Fibroblast of lung (primary cell): ENCODE measurements at regions not wholly inside any gene's neighbourhood (a gene's known extent, or its start where the extent isn't known, plus 50 kb on each side); places are given as distances from the start of the nearest gene placed in this dataset.

ENCODE experiments used
- DNase-seq, 2 donors: peaks; one replicate each; pipeline versions ENCODE4 v3.0.0 to v3.0.0-alpha.2; 2010; ENCODE audit warnings: low read depth in 2 of 2
- H2AFZ ChIP-seq: 2 replicates; pipeline ENCODE4 v1.5.1; 2012; ENCODE audit warnings: low read length, control low read depth, inconsistent platforms
- H3K27ac ChIP-seq: 2 replicates; pipeline ENCODE4 v1.5.1; 2011; ENCODE audit warnings: low read length, control low read depth; ENCODE audit not compliant: insufficient read depth
- H3K27me3 ChIP-seq: 2 replicates; pipeline ENCODE4 v1.5.1; 2011; ENCODE audit warnings: mild to moderate bottlenecking, low read length; ENCODE audit not compliant: control insufficient read depth, insufficient read depth
- H3K36me3 ChIP-seq: 2 replicates; pipeline ENCODE4 v1.5.1; 2011; ENCODE audit warnings: low read length; ENCODE audit not compliant: control insufficient read depth, insufficient read depth
- H3K4me1 ChIP-seq: 2 replicates; pipeline ENCODE4 v1.5.1; 2011; ENCODE audit warnings: low read length; ENCODE audit not compliant: control insufficient read depth, insufficient read depth; ENCODE audit errors: extremely low read depth
- H3K4me2 ChIP-seq: 2 replicates; pipeline ENCODE4 v1.5.1; 2011; ENCODE audit warnings: low read length, control low read depth; ENCODE audit not compliant: insufficient read depth; ENCODE audit errors: extremely low read depth
- H3K4me3 ChIP-seq, 4 experiments: fragments of 200-600 bp in 1 of 4; sonication (generic) in 1 of 4; replicated peaks in 1 of 4; 2 replicates each; pipeline ENCODE4 v1.5.1; 2011 to 2016; ENCODE audit warnings: low read length in 4 of 4, low read depth in 3 of 4, mild to moderate bottlenecking in 3 of 4, control low read depth in 2 of 4, inconsistent platforms in 1 of 4, mixed read lengths in 1 of 4; ENCODE audit not compliant: insufficient read depth in 1 of 4; ENCODE audit errors: control extremely low read depth in 1 of 4
- H3K79me2 ChIP-seq: 2 replicates; pipeline ENCODE4 v1.5.1; 2012; ENCODE audit warnings: mild to moderate bottlenecking, low read length, inconsistent platforms; ENCODE audit not compliant: control insufficient read depth, insufficient read depth
- H3K9ac ChIP-seq: 2 replicates; pipeline ENCODE4 v1.5.1; 2011; ENCODE audit warnings: mild to moderate bottlenecking, low read length, control low read depth; ENCODE audit not compliant: insufficient read depth
- H3K9me3 ChIP-seq: 2 replicates; pipeline ENCODE4 v1.5.1; 2012; ENCODE audit warnings: low read depth, low read length; ENCODE audit not compliant: control insufficient read depth, insufficient read depth
- H4K20me1 ChIP-seq: 2 replicates; pipeline ENCODE4 v1.5.1; 2011; ENCODE audit warnings: low read length; ENCODE audit not compliant: control insufficient read depth, insufficient read depth; ENCODE audit errors: extremely low read depth
- EZH2 ChIP-seq: IDR thresholded peaks from 2 replicates; pipeline ENCODE4 v1.5.1; 2012; ENCODE audit warnings: low read length, control low read depth, mild to moderate bottlenecking; ENCODE audit errors: missing control alignments
- TF ChIP-seq, protein P1 (sequence below), 2 donors: IDR thresholded peaks in 1 of 2; conservative IDR thresholded peaks in 1 of 2; 1 replicate in 1 of 2; 2 replicates in 1 of 2; pipeline ENCODE4 v1.5.1; 2011 to 2012; ENCODE audit warnings: low read length in 2 of 2, control low read depth in 1 of 2, inconsistent platforms in 1 of 2, low read depth in 1 of 2, mild to moderate bottlenecking in 1 of 2

DNA sequence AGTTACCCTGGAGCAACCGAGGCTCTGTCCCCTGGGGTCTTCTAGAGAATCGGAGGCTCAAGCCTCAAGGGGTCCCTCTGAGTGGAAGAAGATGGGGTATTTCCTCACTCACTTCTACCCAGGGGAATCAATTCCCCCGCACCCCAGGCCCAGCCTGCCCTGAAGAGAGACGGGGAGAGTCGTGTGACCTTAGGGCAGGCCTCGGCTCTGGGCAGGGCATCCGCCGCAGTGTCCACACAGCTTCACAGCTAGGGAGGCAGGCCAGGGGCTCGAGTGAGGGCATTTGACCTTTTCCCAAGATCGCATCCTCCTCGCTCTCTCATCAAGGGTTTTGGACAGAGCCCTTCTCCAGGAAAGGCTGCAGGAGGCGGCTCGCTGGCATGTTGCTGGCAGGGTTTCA lies 57.9 kb upstream of the CNOT6 start:
- no peaks in the 10 kb centered on the region for H3K4me1 ChIP-seq
- DNase-seq: no peak
- no peak overlapping the region for H3K27ac ChIP-seq
- no peak overlapping the region for H3K4me3 ChIP-seq
- no peaks in the 10 kb centered on the region for H3K9me3 ChIP-seq
- TF ChIP-seq, protein P1, sequence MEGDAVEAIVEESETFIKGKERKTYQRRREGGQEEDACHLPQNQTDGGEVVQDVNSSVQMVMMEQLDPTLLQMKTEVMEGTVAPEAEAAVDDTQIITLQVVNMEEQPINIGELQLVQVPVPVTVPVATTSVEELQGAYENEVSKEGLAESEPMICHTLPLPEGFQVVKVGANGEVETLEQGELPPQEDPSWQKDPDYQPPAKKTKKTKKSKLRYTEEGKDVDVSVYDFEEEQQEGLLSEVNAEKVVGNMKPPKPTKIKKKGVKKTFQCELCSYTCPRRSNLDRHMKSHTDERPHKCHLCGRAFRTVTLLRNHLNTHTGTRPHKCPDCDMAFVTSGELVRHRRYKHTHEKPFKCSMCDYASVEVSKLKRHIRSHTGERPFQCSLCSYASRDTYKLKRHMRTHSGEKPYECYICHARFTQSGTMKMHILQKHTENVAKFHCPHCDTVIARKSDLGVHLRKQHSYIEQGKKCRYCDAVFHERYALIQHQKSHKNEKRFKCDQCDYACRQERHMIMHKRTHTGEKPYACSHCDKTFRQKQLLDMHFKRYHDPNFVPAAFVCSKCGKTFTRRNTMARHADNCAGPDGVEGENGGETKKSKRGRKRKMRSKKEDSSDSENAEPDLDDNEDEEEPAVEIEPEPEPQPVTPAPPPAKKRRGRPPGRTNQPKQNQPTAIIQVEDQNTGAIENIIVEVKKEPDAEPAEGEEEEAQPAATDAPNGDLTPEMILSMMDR (conservative IDR thresholded peaks at IDR 0.05 in 1 of 2, IDR thresholded peaks at IDR 0.05 in 1 of 2; ENCODE audit: low read depth in 1 of 2, low read length in 2 of 2): no peak
- TF ChIP-seq EZH2: no peak
- no peak overlapping the region for H3K4me2 ChIP-seq
- no peaks in the 10 kb centered on the region for H3K79me2 ChIP-seq
- H4K20me1 ChIP-seq: no peaks in the 10 kb centered on the region
- no peaks in the 10 kb centered on the region for H3K27me3 ChIP-seq
- H3K36me3 ChIP-seq: no peaks in the 10 kb centered on the region
- no peak overlapping the region for H2AFZ ChIP-seq
- H3K9ac ChIP-seq: no peak overlapping the region

DNA sequence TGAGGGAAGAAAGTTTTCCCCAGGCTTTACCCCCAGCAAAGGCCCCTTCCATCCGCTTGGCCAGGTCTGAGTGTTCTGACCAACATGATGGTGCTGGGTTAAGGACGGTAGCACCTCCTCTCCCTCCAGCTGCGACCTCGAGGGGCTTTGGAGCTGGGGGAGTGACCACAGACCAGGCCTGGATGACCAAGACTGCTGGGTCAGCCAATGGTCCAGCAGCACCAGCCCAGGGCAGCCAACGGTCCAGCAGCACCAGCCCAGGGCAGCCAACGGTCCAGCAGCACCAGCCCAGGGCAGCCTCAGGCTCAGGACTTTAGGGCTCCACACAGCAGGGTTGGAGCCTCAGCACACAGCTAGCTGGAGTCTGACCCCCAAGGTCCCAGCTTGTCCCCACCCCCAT lies 57.2 kb upstream of the CNOT6 start:
- Histone ChIP-seq H3K27ac (no peak overlapping the region), H4K20me1 (no peaks in the 10 kb centered on the region), H3K36me3 (no peaks in the 10 kb centered on the region), H3K4me3 (no peak overlapping the region), H3K4me2 (no peak overlapping the region), H3K27me3 (no peaks in the 10 kb centered on the region), H2AFZ (no peak overlapping the region), H3K9me3 (no peaks in the 10 kb centered on the region), H3K79me2 (no peaks in the 10 kb centered on the region), H3K9ac (no peak overlapping the region), H3K4me1 (no peaks in the 10 kb centered on the region)
- no peak for DNase-seq
- TF ChIP-seq, protein P1 (conservative IDR thresholded peaks at IDR 0.05 in 1 of 2, IDR thresholded peaks at IDR 0.05 in 1 of 2; ENCODE audit: low read depth in 1 of 2, low read length in 2 of 2): no peak
- TF ChIP-seq EZH2: no peak

DNA sequence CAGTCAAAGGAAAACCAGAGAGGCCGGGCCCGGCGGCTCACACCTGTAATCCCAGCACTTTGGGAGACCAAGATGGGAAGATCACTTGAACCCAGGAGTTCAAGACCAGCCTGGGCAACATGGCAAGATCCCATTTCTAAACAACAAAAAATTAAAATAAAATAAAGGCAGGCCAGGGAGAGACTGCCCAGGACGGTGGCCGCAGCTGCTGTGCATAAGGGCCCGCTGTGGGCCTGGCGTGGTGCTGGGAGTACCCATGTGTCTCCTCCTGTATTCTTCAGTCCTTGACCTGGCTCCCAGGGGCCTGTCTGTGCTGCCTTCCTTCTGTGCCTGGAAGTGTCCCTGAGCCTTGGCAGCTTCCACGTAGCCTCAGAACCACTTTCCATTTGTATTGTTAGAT lies 56.8 kb upstream of the CNOT6 start:
- Histone ChIP-seq H3K79me2 (no peaks in the 10 kb centered on the region), H4K20me1 (no peaks in the 10 kb centered on the region), H3K36me3 (no peaks in the 10 kb centered on the region), H3K9me3 (no peaks in the 10 kb centered on the region), H3K4me3 (no peak overlapping the region), H3K9ac (no peak overlapping the region), H2AFZ (no peak overlapping the region), H3K27ac (no peak overlapping the region), H3K27me3 (no peaks in the 10 kb centered on the region), H3K4me2 (no peak overlapping the region), H3K4me1 (no peaks in the 10 kb centered on the region)
- TF ChIP-seq, protein P1 (conservative IDR thresholded peaks at IDR 0.05 in 1 of 2, IDR thresholded peaks at IDR 0.05 in 1 of 2; ENCODE audit: low read depth in 1 of 2, low read length in 2 of 2): no peak
- no peak for TF ChIP-seq EZH2
- no peak for DNase-seq
